Gastroesophageal sphincter (tissue), 4 donors: ENCODE measurements at regions not wholly inside any gene's neighbourhood (a gene's known extent, or its start where the extent isn't known, plus 50 kb on each side); places are given as distances from the start of the nearest gene placed in this dataset.

Source experiments
- ATAC-seq: fragments of 150-250 bp; one replicate; pipeline ENCODE4 v1.9.1; 2016; ENCODE audit warnings: mild to moderate bottlenecking, moderate library complexity
- H3K27ac ChIP-seq, 4 donors: fragments of 200-600 bp; sonication (generic) in 3 of 4; 1 replicate in 3 of 4; 2 replicates in 1 of 4; pipeline ENCODE4 v1.5.1; 2016 to 2019
- H3K27me3 ChIP-seq: fragments of 200-600 bp; sonication (generic); one replicate; pipeline ENCODE4 v1.5.1; 2019
- H3K36me3 ChIP-seq, 2 donors: fragments of 200-600 bp; sonication (generic); one replicate each; pipeline ENCODE4 v1.5.1; 2019; ENCODE audit warnings: control low read depth in 1 of 2
- H3K4me1 ChIP-seq, 3 donors: fragments of 200-600 bp; sonication (generic); 1 replicate in 2 of 3; 2 replicates in 1 of 3; pipeline ENCODE4 v1.5.1; 2016 to 2019; ENCODE audit warnings: control low read depth in 2 of 3
- H3K4me3 ChIP-seq, 2 donors: fragments of 200-600 bp; sonication (generic); one replicate each; pipeline ENCODE4 v1.5.1; 2019; ENCODE audit warnings: mild to moderate bottlenecking in 1 of 2, moderate library complexity in 1 of 2
- H3K9me3 ChIP-seq, 3 donors: fragments of 200-600 bp; sonication (generic); one replicate each; pipeline ENCODE4 v1.5.1; 2017 to 2019; ENCODE audit warnings: control low read depth in 2 of 3
- CTCF ChIP-seq, 4 experiments: fragments of 200-600 bp in 2 of 4; fragments of 450-650 bp in 2 of 4; sonication (generic) in 1 of 4; IDR thresholded peaks; one replicate each; pipeline ENCODE4 v1.5.1; 2017 to 2019; ENCODE audit warnings: antibody characterized with exemption in 4 of 4, mild to moderate bottlenecking in 2 of 4, moderate library complexity in 2 of 4
- EP300 ChIP-seq: sonication (generic); formaldehyde crosslinking; IDR thresholded peaks from one replicate; pipeline ENCODE4 v1.6.1; 2017; ENCODE audit warnings: antibody characterized with exemption, mild to moderate bottlenecking
- POLR2A ChIP-seq, 2 donors: fragments of 450-650 bp; IDR thresholded peaks; one replicate each; pipeline ENCODE4 v1.6.1; 2017; ENCODE audit warnings: antibody characterized with exemption in 2 of 2, mild to moderate bottlenecking in 2 of 2, moderate library complexity in 1 of 2
- POLR2AphosphoS5 ChIP-seq: sonication (generic); formaldehyde crosslinking; IDR thresholded peaks from one replicate; pipeline ENCODE4 v1.6.1; 2017; ENCODE audit warnings: antibody characterized with exemption
- WGBS, 2 donors: methylation state at CpG; one replicate each; pipeline ENCODE4 v1.1.5; 2018; ENCODE audit warnings: low coverage in 1 of 2; 5-methylcytosine and 5-hydroxymethylcytosine counted together

- H3K9me3 ChIP-seq: no peaks in the 10 kb centered on the region
- H3K4me3 ChIP-seq: no peak overlapping the region
- WGBS, 2 donors: 37 to 58% methylated on average over 4 to 6 of the region's 6 CpGs
- peaks cover 0 to 11% (median 0%) of the 10 kb centered on the region in 3 donors for H3K4me1 ChIP-seq
- ATAC-seq: no peak
- no peaks in the 10 kb centered on the region for H3K36me3 ChIP-seq
- H3K27ac ChIP-seq: no peak overlapping the region
- H3K27me3 ChIP-seq: peaks cover 77% of the 10 kb centered on the region
- TF ChIP-seq CTCF (IDR thresholded peaks at IDR 0.05): no peak
- TF ChIP-seq EP300: no peak
- TF ChIP-seq POLR2A (IDR thresholded peaks at IDR 0.05): no peak
- no peak for TF ChIP-seq POLR2AphosphoS5
Observed at GRCh38 chr10:128536259-128536658, 410.0 kb upstream of the MKI67 start.

GRCh38 chr10:128537834-128538330 is 411.7 kb upstream of the MKI67 start:
- no peak overlapping the region for H3K27ac ChIP-seq
- H3K4me1 ChIP-seq: peaks cover 0 to 14% (median 0%) of the 10 kb centered on the region in 3 donors
- H3K4me3 ChIP-seq: no peak overlapping the region
- ATAC-seq: no peak
- 30 to 54% methylated on average over 7 of the region's 7 CpGs for WGBS, 2 donors
- H3K9me3 ChIP-seq: no peaks in the 10 kb centered on the region
- H3K36me3 ChIP-seq: no peaks in the 10 kb centered on the region
- TF ChIP-seq EP300: no peak
- no peak for TF ChIP-seq CTCF (IDR thresholded peaks at IDR 0.05)
- TF ChIP-seq POLR2AphosphoS5: no peak
- TF ChIP-seq POLR2A (IDR thresholded peaks at IDR 0.05): no peak
- peaks cover 83% of the 10 kb centered on the region for H3K27me3 ChIP-seq

- ATAC-seq: no peak
- 77 to 82% methylated on average over 5 of the region's 5 CpGs for WGBS, 2 donors
- Histone ChIP-seq H3K27ac (no peak overlapping the region), H3K4me1 (peaks cover 0 to 14% (median 0%) of the 10 kb centered on the region in 3 donors), H3K36me3 (no peaks in the 10 kb centered on the region), H3K4me3 (no peak overlapping the region), H3K9me3 (no peaks in the 10 kb centered on the region), H3K27me3 (peaks cover 91% of the 10 kb centered on the region)
- TF ChIP-seq POLR2A (IDR thresholded peaks at IDR 0.05): no peak
- TF ChIP-seq CTCF (IDR thresholded peaks at IDR 0.05): no peak
- TF ChIP-seq POLR2AphosphoS5: no peak
- TF ChIP-seq EP300: no peak
Observed at GRCh38 chr10:128538671-128539070, 412.4 kb upstream of the MKI67 start.

- Histone ChIP-seq H3K27me3 (peaks cover 84% of the 10 kb centered on the region), H3K27ac (no peak overlapping the region), H3K4me3 (no peak overlapping the region), H3K9me3 (no peaks in the 10 kb centered on the region), H3K36me3 (no peaks in the 10 kb centered on the region), H3K4me1 (peaks cover 0 to 14% (median 0%) of the 10 kb centered on the region in 3 donors)
- no peak for ATAC-seq
- no peak for TF ChIP-seq POLR2A (IDR thresholded peaks at IDR 0.05)
- WGBS, 2 donors: 74 to 86% methylated on average over 10 of the region's 10 CpGs
Observed at GRCh38 chr10:128539510-128540127, 413.4 kb upstream of the MKI67 start.

- peaks cover 78% of the 10 kb centered on the region for H3K27me3 ChIP-seq
- WGBS, 2 donors: 20 to 30% methylated on average over 2 to 8 of the region's 38 CpGs
- no peak overlapping the region for H3K27ac ChIP-seq
- H3K36me3 ChIP-seq: no peaks in the 10 kb centered on the region
- H3K4me1 ChIP-seq: peaks cover 0 to 14% (median 0%) of the 10 kb centered on the region in 3 donors
- no peak for ATAC-seq
- no peaks in the 10 kb centered on the region for H3K9me3 ChIP-seq
- TF ChIP-seq POLR2AphosphoS5: no peak
- TF ChIP-seq EP300: no peak
- TF ChIP-seq CTCF (IDR thresholded peaks at IDR 0.05): no peak
- no peak for TF ChIP-seq POLR2A (IDR thresholded peaks at IDR 0.05)
- no peak overlapping the region for H3K4me3 ChIP-seq
Observed at GRCh38 chr10:128540128-128540762, 414.0 kb upstream of the MKI67 start.
